NCI-H1436 treated with DMSO at 0.1 percent for 48 hours (cell line): ENCODE measurements at regions not wholly inside any gene's neighbourhood (a gene's known extent, or its start where the extent isn't known, plus 50 kb on each side); places are given as distances from the start of the nearest gene placed in this dataset.
A peak's percentile ranks its signal among the peaks of the same experiment; 100 is the strongest.

Experiments
- DNase-seq: peaks from one replicate; lab custom pipeline; 2025; lab: John Stamatoyannopoulos, UW

GRCh38 chr9:73459817-73460216, 308.2 kb downstream of the ANXA1 start:
- no peak for DNase-seq

GRCh38 chr9:73468716-73469115, 317.1 kb downstream of the ANXA1 start:
- no peak for DNase-seq

- DNase-seq, result no peak
Observed at GRCh38 chr9:73470766-73471165, 319.1 kb downstream of the ANXA1 start.

- no peak for DNase-seq
Observed at GRCh38 chr9:73474002-73474600, 322.4 kb downstream of the ANXA1 start.

DNA sequence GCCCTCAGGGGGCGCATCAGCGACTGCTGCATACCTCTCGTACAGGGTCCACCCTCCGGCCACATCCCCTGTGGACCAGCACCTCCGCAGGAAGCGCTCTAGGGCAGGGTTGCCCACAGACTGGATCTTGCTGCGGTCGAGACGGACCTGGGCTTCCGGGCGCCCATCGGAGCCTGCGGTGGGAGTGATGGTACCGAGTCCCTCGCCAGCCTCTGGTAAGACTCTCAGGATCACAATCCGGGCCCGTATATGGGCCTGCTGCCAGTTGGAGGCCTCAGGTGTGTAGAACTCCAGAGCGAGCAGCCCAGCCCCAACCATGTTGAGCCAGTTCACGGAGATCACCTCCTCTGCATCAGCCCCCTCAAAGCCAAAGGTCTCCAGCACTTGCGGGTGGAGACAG, 323.0 kb downstream of the ANXA1 start:
- DNase-seq, result no peak

DNA sequence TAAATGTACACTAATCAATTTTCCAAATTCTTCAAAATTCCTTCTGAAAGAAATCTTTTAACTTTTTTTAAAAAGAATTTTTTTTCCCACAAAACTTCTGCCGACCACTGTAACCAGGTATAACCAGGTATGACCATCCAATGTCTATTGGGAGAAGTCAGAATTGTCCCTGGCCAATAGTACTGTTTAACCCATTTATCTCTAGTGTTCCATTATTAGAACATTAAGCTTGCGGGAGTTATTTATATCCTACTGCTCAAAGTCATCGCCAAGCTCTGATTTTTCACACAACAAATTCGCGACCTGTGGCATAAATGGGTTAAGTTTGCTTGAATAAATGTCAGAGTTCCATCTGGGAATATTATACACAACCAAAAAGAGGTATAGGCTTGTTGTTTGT, 343.2 kb downstream of the ANXA1 start:
- no peak for DNase-seq

DNA sequence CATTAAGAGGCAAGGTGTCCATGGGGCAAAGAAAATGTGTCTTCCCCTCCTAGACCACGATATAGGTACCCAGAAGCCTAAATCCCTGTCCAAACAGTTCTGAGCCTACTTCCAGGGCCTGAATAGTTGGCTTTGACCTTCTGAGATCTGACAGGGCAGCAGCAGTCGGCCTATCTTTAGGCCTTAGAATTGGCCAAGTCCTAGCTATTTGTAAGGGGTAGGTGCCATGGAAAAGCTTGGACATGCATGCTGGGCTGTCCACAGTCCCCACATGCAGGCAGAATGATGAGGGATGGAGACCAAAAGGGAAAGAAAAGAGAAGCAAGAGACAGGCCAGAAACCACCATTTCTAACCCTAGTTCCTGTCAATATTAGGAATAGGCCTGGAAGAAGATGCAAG, 346.1 kb downstream of the ANXA1 start:
- no peak for DNase-seq

GRCh38 chr9:73515216-73515615, 363.6 kb downstream of the ANXA1 start:
- DNase-seq, result peak; percentile 28

- no peak for DNase-seq
Observed at GRCh38 chr9:73523391-73523790, 371.7 kb downstream of the ANXA1 start.

DNA sequence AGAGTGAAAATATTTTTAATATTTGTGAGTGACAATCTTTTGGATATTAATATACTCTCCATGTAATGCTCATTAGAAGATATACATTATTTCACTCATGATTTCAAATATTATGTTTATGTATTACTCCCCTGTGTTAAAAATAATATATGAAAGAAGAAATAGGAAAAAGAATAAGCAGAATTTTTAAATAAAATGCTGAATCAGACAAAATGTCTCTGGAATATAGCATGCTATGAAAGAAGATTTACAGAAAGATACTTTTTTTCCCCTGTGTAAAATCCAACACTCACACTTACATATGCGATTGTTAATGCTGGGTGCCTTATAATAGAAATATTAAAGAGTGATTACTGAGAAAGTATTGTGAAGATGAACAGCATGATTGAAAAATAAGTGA, 373.7 kb downstream of the ANXA1 start:
- DNase-seq, result no peak

DNA sequence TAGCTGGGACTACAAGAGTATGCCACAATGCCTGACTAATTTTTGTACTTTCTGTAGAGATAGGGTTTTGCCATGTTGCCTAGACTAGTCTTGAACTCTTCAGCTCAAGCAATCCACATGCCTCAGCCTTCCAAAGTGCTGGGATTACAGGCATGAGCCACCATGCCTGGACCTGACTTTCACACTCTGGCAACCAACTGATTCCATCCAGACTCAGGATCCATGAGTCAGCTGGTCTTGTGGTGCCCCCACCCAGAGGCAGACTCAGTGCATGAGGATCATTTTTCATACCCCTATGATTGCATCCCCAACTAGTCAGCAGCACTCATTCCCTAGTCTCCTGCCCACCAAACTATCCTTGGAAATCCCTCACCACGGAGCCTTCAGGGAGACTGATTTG, 375.9 kb downstream of the ANXA1 start:
- no peak for DNase-seq

- no peak for DNase-seq
Observed at GRCh38 chr9:73528926-73529325, 377.3 kb downstream of the ANXA1 start.

DNA sequence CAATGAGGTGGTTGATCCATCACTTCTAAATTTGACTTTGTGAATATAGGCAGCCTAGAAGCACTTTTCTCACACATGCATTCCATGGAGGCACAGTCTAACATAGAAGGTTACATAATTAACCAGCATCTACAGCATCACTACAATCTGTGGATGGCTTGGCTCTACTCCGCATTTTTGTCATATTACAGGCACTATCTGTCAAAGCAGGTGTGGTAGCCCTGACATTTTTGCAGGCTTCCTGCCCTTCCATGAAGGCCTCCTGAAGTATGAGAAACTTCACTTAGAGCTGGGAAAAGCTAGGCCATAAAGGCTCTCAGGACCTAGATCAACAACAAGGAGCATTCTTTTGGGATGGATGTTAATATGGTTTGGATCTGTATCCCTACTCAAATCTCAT, 378.0 kb downstream of the ANXA1 start:
- no peak for DNase-seq

- no peak for DNase-seq
Observed at GRCh38 chr9:73531051-73531532, 379.4 kb downstream of the ANXA1 start.

GRCh38 chr9:73531658-73532057, 380.0 kb downstream of the ANXA1 start:
- DNase-seq, result no peak

- DNase-seq, result no peak
Observed at GRCh38 chr9:73532985-73533384, 381.3 kb downstream of the ANXA1 start.

GRCh38 chr9:73536403-73536802, 384.7 kb downstream of the ANXA1 start:
- no peak for DNase-seq

DNA sequence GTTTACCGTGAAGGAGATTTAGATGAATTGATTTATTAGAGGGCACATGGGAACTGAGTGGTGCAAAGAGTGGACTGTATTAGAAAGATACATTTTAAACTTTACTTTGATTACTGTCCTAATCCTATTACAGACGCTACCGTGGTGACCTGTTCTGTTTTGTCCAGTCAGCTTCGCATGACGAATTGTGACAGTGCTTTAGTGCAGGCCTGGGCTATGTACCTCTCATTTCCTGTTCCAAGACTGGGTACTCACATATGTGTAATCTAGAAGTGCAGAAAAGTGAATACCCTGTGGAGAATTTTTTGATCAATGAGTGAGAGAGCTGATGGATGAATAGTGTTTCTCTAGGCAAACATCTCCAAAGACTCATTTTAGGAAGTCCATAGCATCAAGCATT, 385.9 kb downstream of the ANXA1 start:
- no peak for DNase-seq

- DNase-seq, result no peak
Observed at GRCh38 chr9:73539881-73540390, 388.3 kb downstream of the ANXA1 start.

- no peak for DNase-seq
Observed at GRCh38 chr9:73541923-73542322, 390.3 kb downstream of the ANXA1 start.

- DNase-seq, result no peak
Observed at GRCh38 chr9:73543727-73544126, 392.1 kb downstream of the ANXA1 start.

DNA sequence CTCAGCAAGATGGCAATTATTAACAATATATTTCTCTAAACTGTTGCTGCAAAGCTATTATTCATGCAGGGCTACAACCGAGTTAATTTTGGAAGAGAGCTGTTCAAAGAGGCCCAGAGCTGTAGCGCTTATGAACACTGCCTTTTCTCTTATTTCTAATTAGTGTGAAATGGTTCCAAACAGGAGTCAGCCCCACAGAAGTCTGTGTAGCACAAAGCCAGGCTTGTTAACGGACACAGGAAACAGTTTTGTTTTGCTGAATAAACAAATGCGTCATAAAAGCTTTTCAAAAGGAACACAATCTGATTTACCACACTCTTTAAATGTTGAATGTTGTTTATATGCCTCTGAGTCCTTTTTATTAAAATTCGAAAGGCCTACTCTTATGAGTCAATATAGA, 396.5 kb downstream of the ANXA1 start:
- DNase-seq, result peak; percentile 64

GRCh38 chr9:73549991-73550390, 398.3 kb downstream of the ANXA1 start:
- DNase-seq, result no peak

GRCh38 chr9:73553295-73553694, 401.6 kb downstream of the ANXA1 start:
- DNase-seq, result no peak
